ENCODE measurements at regions not wholly inside any gene's neighbourhood (a gene's known extent, or its start where the extent isn't known, plus 50 kb on each side); places are given as distances from the start of the nearest gene placed in this dataset.
"Not testable (repeated sequence)": the region's sequence is repeated elsewhere in the genome, so short reads cannot be mapped to it uniquely, and the experiment has no call there.

DNA sequence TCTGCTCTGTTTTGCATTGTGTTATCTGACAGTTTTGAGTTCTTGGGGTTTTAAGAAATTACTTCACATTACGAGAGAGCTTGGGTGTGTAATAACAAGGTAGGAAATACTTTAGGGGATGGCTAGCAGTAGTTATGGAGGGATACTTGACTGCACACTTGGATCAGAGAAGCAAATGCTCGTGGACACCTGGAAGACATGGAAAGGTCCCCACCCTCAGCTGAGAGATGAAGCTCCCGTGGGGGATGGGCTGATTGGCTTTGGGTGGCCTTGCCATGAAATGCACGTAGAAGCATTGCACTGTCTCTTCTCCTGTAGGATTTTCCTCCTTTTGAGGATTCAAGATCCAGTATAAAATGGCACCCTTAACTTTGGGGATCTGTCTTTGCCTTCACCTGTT, 61.5 kb upstream of the UNC93A start:
- Histone ChIP-seq H3K4me3 (no peak overlapping the region), H3K27me3 (peaks cover 5% of the 10 kb centered on the region), H3K4me1 (ENCODE audit: low read depth) (peaks cover 26% of the 10 kb centered on the region), H3K27ac (no peak overlapping the region), H3K36me3 (no peaks in the 10 kb centered on the region), H3K9me3 (ENCODE audit: low read depth) (no peaks in the 10 kb centered on the region)
- DNase-seq (ENCODE audit: low read depth in 1 of 2, low spot score in 1 of 2): no peak
- TF ChIP-seq, protein P1, sequence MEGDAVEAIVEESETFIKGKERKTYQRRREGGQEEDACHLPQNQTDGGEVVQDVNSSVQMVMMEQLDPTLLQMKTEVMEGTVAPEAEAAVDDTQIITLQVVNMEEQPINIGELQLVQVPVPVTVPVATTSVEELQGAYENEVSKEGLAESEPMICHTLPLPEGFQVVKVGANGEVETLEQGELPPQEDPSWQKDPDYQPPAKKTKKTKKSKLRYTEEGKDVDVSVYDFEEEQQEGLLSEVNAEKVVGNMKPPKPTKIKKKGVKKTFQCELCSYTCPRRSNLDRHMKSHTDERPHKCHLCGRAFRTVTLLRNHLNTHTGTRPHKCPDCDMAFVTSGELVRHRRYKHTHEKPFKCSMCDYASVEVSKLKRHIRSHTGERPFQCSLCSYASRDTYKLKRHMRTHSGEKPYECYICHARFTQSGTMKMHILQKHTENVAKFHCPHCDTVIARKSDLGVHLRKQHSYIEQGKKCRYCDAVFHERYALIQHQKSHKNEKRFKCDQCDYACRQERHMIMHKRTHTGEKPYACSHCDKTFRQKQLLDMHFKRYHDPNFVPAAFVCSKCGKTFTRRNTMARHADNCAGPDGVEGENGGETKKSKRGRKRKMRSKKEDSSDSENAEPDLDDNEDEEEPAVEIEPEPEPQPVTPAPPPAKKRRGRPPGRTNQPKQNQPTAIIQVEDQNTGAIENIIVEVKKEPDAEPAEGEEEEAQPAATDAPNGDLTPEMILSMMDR (IDR thresholded peaks at IDR 0.05; ENCODE audit: low read depth, low read length): no peak

DNA sequence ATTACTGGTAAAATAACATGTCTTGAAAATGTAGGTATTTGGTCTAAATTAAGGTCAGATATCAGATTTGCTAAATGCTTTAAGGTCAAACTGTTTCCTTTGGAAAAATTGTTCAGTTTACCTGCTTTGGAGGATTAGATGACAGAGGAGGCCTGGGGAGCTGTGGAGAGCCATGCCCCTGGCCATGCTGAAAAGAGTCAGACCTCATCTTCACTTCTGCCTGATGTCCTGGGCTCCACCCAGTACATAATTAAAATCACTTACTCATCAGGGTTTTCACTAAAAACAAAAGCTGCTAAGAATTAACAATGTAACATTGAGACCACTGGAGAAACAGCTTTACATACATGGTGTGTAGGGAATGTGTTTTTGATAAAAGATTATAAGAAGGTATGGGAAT, 60.8 kb upstream of the UNC93A start:
- Histone ChIP-seq H3K27ac (no peak overlapping the region), H3K4me3 (no peak overlapping the region)
- DNase-seq (ENCODE audit: low read depth in 1 of 2, low spot score in 1 of 2): no peak

DNA sequence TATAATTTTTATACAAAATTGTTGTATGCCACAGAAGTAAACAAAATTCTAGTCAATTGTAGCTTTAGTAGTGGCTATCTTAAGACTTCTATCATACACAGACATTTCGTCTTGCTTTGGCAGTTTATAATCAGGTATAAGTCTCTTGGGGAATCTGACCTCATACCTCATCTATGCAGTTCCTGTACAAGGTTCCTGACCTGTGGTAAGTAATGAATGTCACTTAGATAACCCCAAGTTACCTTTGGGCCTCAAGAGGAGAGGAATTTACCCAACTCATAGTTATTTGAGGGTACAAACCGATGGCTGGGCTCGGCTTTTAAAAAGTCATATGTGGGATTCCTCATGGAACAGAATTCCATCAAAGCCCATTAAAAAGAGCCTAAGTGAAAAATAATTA, 58.8 kb upstream of the UNC93A start:
- Histone ChIP-seq H3K36me3 (no peaks in the 10 kb centered on the region), H3K27ac (peak overlapping the region; percentile 53), H3K9me3 (ENCODE audit: low read depth) (no peaks in the 10 kb centered on the region), H3K4me3 (no peak overlapping the region), H3K4me1 (ENCODE audit: low read depth) (peaks cover 30% of the 10 kb centered on the region), H3K27me3 (peaks cover 5% of the 10 kb centered on the region)
- TF ChIP-seq, protein P1 (IDR thresholded peaks at IDR 0.05; ENCODE audit: low read depth, low read length): no peak
- DNase-seq (ENCODE audit: low read depth in 1 of 2, low spot score in 1 of 2): no peak

More for the DNA sequence above, 60.8 kb upstream of the UNC93A start:
- no peaks in the 10 kb centered on the region for H3K9me3 ChIP-seq (ENCODE audit: low read depth)
- peaks cover 5% of the 10 kb centered on the region for H3K27me3 ChIP-seq
- peaks cover 30% of the 10 kb centered on the region for H3K4me1 ChIP-seq (ENCODE audit: low read depth)
- H3K36me3 ChIP-seq: no peaks in the 10 kb centered on the region
- TF ChIP-seq, protein P1 (IDR thresholded peaks at IDR 0.05; ENCODE audit: low read depth, low read length): no peak

DNA sequence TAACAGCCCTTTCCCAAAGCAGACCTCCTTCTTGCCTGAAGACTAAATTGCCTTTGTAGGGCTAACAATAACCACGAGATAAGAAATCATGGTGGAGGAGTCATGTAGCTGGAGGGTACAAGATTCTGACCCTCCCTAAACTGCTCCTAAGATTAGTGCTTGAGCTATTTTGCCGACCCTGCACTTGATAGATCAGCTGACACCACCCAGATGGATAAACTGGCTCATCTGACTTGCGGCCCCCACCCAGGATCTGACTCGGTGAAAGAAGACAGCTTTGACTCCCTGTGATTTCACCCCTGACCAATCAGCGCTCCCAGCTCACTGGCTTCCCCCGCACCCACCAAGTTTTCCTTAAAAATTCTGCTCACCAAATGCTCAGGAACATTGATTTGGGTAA, 57.6 kb upstream of the UNC93A start:
- Histone ChIP-seq H3K9me3 (ENCODE audit: low read depth) (no peaks in the 10 kb centered on the region), H3K27me3 (no peaks in the 10 kb centered on the region), H3K4me3 (no peak overlapping the region), H3K27ac (peak overlapping the region; percentile 53), H3K36me3 (no peaks in the 10 kb centered on the region), H3K4me1 (ENCODE audit: low read depth) (peaks cover 41% of the 10 kb centered on the region)
- TF ChIP-seq, protein P1 (IDR thresholded peaks at IDR 0.05; ENCODE audit: low read depth, low read length): no peak
- DNase-seq (ENCODE audit: low read depth in 1 of 2, low spot score in 1 of 2): peak in 1 of 2 donors; percentile 9

DNA sequence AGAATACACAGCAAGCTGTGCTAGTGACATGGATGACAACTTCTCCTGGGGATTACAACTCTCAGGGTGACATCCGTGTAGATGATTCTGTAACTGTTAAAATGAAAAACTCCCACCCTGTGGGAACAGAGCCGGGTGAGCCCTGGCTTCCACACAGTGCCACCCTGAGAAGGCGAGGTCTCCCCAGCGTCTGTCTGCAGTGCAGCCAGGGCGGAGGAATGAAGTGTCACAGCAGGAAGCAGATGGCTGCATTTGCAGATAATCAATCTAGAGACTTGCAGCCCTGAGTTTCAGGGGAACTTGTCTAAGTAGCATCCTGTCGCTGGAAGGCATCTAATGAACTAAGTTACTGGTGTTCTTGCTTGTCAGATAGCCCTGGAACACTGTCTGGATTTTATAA, 56.5 kb upstream of the UNC93A start:
- not testable (repeated sequence) for DNase-seq (ENCODE audit: low read depth in 1 of 2, low spot score in 1 of 2); H3K9me3 ChIP-seq (ENCODE audit: low read depth); H3K27ac ChIP-seq; H3K36me3 ChIP-seq; H3K4me3 ChIP-seq; H3K27me3 ChIP-seq
- peaks cover 43% of the 10 kb centered on the region for H3K4me1 ChIP-seq (ENCODE audit: low read depth)

DNA sequence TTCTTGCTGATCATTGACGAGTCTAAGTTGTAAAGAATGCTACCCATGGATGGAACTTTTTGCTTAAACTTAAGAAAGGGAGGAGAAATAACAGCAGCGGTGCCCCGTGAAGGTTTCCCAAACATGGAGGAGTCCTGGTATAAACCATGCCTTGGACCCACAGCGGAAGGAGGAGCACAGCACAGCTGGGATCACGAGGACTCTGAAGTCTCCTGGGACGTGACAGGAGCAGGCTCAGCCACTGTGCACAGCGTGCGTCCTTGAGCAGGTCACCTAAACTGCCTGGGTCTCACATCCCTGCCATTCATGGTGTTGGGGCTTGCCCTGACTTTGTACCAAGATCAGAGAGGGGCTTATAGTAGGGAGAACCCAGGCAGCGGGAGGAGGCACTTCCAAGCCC, 56.1 kb upstream of the UNC93A start:
- Histone ChIP-seq H3K4me1 (ENCODE audit: low read depth) (peaks cover 43% of the 10 kb centered on the region), H3K27ac (no peak overlapping the region), H3K9me3 (ENCODE audit: low read depth) (no peaks in the 10 kb centered on the region), H3K4me3 (no peak overlapping the region), H3K36me3 (no peaks in the 10 kb centered on the region), H3K27me3 (no peaks in the 10 kb centered on the region)
- DNase-seq (ENCODE audit: low read depth in 1 of 2, low spot score in 1 of 2): no peak
- TF ChIP-seq, protein P1 (IDR thresholded peaks at IDR 0.05; ENCODE audit: low read depth, low read length): no peak

Data from cardiac muscle cell (in vitro differentiated cells and primary cell).